IPS-18a (cell line): ENCODE measurements at regions not wholly inside any gene's neighbourhood (a gene's known extent, or its start where the extent isn't known, plus 50 kb on each side); places are given as distances from the start of the nearest gene placed in this dataset.

Source experiments
- H3K27ac ChIP-seq: one replicate; pipeline ENCODE4 v1.5.1; 2013; ENCODE audit warnings: low read length
- H3K27me3 ChIP-seq: one replicate; pipeline ENCODE4 v1.6.1; 2013; ENCODE audit warnings: mild to moderate bottlenecking, low read length; ENCODE audit not compliant: control insufficient read depth, insufficient read depth
- H3K36me3 ChIP-seq: one replicate; pipeline ENCODE4 v1.6.1; 2013; ENCODE audit warnings: low read depth, low read length; ENCODE audit not compliant: control insufficient read depth
- H3K4me1 ChIP-seq: one replicate; pipeline ENCODE4 v1.6.1; 2013; ENCODE audit warnings: low read depth, low read length; ENCODE audit not compliant: control insufficient read depth
- H3K4me3 ChIP-seq: one replicate; pipeline ENCODE4 v1.5.1; 2013; ENCODE audit warnings: low read length
- H3K9ac ChIP-seq: one replicate; pipeline ENCODE4 v1.6.1; 2013; ENCODE audit warnings: mild to moderate bottlenecking, low read length, moderate library complexity
- H3K9me3 ChIP-seq: one replicate; pipeline ENCODE4 v1.6.1; 2013; ENCODE audit warnings: low read depth, low read length; ENCODE audit not compliant: control insufficient read depth

DNA sequence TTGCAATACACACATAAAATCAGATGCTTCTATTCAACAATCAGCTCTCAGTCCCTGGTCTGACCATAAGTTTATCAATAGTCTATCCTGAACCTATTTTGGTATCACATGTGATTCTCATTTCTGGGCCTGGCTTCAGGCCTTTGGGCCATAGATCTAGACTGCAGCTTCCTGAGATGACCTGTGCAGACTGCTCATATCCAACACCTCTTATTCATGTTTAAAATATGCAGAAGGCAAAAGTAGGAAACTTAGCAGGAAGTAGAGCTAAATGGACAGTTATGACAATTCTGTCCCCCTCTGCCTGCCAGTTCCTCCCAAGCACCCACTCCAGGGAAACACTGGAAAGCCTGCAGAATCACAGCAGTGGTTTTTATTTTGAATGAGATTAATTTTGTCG lies 53.3 kb downstream of the C7orf25 start:
- Histone ChIP-seq H3K9me3 (no peaks in the 10 kb centered on the region), H3K36me3 (no peaks in the 10 kb centered on the region), H3K27me3 (no peaks in the 10 kb centered on the region), H3K4me3 (no peak overlapping the region), H3K4me1 (no peaks in the 10 kb centered on the region), H3K27ac (no peak overlapping the region), H3K9ac (no peak overlapping the region)

DNA sequence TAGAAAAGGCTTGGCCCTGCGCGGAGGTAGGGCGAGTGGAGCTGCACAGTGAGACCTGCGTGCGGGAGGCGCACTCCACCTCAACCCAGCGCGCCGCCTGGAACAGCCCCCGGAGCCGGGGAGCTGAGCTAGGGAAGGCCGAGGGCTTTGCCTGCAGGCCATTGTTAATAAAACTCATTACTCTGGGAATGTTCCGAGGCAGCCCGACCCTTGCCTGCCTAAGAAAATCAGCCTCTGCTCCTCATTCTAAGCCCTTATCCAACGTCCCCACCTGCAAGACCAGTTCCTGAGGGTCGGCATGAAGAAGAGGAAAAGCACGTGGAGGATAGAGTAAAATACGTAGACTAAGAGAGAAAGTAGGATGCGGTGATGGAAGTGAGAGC lies 55.3 kb downstream of the C7orf25 start:
- H3K4me3 ChIP-seq = no peak overlapping the region
- H3K36me3 ChIP-seq = no peaks in the 10 kb centered on the region
- H3K27me3 ChIP-seq = no peaks in the 10 kb centered on the region
- no peak overlapping the region for H3K27ac ChIP-seq
- H3K9me3 ChIP-seq = no peaks in the 10 kb centered on the region
- no peak overlapping the region for H3K9ac ChIP-seq
- H3K4me1 ChIP-seq = no peaks in the 10 kb centered on the region

DNA sequence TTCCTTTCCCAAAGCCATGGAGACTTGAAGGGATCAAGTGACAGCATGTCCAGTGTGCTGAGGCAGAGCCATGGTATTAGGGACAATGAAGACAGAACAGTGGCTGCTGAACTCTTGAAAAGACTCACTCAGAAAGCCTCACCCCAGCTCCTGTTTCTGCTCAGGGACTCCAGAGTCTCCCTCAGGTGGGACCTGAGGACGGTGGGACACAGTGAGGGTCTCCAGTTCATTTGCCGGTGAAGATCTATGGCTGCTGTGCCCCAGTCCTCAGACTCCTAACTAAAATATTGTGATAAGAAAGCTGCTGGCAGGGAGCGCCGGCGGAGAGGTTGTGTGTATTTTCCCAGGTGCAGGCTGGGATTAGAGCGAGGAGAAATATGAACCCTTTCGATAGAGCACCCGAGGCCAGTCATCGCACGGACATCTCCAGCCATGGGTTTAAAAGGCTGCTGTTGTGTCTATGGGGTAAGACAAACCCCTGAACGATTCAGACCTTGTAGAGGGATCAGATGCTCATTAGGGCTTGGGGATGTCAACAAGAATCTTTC lies 57.2 kb downstream of the C7orf25 start:
- H3K9ac ChIP-seq = no peak overlapping the region
- H3K27ac ChIP-seq = no peak overlapping the region
- H3K4me1 ChIP-seq = no peaks in the 10 kb centered on the region

DNA sequence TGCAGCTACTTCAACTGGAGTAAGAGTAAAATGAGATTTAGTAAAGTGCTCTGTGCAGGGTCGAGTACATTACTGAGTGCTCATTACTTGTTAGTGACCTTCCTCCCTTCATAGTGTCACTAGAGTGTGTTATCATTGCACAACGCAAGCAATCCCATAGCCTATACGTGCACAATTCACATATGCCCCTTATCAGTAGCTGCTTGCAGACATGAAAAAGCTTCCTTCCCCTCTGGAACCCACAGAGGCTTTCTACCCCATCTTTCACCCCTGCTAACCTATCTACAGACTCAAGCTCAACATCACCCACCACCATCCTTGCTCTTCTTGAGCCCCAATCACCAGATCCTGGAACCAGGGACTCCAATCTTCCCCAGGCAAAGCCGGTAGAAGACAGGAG lies 59.3 kb downstream of the C7orf25 start:
- Histone ChIP-seq H3K4me3 (no peak overlapping the region), H3K27ac (no peak overlapping the region), H3K9me3 (no peaks in the 10 kb centered on the region), H3K36me3 (no peaks in the 10 kb centered on the region), H3K27me3 (no peaks in the 10 kb centered on the region), H3K4me1 (no peaks in the 10 kb centered on the region), H3K9ac (no peak overlapping the region)

More for the DNA sequence above, 57.2 kb downstream of the C7orf25 start:
- Histone ChIP-seq H3K36me3 (no peaks in the 10 kb centered on the region), H3K9me3 (no peaks in the 10 kb centered on the region), H3K27me3 (no peaks in the 10 kb centered on the region), H3K4me3 (no peak overlapping the region)

DNA sequence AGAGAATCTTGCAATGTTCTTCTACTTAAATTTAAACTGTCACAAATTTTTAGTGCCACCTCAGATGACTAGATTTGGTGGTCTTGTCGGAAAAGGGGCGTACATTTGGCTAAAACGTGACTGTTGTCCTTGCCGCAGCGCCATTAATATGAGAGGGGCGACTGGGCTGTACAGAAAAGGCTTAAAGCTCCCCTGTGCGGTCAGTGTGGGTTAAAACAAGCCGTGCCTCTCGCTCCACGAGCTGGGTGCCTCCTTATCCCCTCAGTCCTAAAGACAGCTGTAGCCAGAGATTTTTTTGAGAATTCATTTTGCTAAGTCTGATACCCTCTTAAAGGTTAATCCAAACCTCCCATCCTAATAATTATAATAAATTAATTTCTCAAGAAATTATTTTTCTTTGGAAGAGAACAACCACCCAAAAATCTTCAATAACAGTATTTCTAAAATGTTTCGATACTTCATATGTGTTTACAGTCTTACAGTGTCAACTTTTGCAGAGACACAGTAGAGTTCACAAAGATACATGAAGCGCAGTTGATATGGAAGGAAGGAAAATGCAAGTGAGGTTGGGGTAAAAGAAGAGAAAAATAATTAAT lies 68.6 kb downstream of the C7orf25 start:
- no peaks in the 10 kb centered on the region for H3K9me3 ChIP-seq
- H3K9ac ChIP-seq = no peak overlapping the region
- no peak overlapping the region for H3K4me3 ChIP-seq
- no peaks in the 10 kb centered on the region for H3K27me3 ChIP-seq
- no peaks in the 10 kb centered on the region for H3K4me1 ChIP-seq
- H3K27ac ChIP-seq = no peak overlapping the region
- H3K36me3 ChIP-seq = no peaks in the 10 kb centered on the region

DNA sequence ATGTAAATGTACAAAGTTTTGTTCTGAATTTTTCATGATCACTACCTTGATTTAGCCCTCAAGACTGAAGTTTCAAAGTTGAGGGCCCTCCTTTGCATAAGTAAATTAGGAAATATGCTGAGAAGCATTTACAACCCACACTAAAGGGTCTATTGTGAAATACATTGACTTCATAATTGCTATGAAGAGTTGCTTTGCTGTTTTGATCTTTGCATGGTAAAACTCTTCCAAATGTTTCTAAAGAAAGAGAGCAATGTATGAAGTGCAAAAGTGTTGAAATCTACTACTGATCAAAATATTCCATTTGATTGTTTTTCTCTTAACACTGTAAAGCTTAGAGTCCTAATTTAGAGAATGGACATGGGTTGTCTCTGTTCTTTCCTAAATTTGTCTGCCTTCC lies 77.2 kb downstream of the C7orf25 start:
- no peaks in the 10 kb centered on the region for H3K27me3 ChIP-seq
- no peak overlapping the region for H3K27ac ChIP-seq
- no peak overlapping the region for H3K9ac ChIP-seq

DNA sequence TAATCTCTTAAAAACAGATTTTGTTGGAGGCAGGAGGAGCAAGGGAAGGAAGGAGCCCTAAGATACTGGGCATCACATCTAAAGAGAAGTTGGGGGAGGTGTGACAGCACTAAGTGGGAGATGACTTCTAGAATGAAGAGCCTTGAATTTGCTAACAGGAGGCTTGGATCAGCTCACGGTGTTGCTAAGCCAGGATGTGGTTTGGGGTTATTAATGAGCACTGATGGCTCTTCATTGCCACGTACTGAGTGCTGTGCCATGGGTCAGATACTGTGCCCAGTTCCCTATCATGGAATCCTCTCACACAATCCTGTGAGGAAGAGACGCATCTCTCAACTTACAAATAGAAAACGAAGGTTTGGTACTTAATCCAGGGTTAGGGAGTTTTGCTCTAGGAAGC lies 78.5 kb downstream of the C7orf25 start:
- no peaks in the 10 kb centered on the region for H3K9me3 ChIP-seq
- no peaks in the 10 kb centered on the region for H3K4me1 ChIP-seq
- H3K27me3 ChIP-seq = no peaks in the 10 kb centered on the region
- no peaks in the 10 kb centered on the region for H3K36me3 ChIP-seq
- no peak overlapping the region for H3K9ac ChIP-seq
- H3K27ac ChIP-seq = no peak overlapping the region
- H3K4me3 ChIP-seq = no peak overlapping the region

More for the DNA sequence above, 77.2 kb downstream of the C7orf25 start:
- H3K9me3 ChIP-seq = no peaks in the 10 kb centered on the region
- no peaks in the 10 kb centered on the region for H3K36me3 ChIP-seq
- no peaks in the 10 kb centered on the region for H3K4me1 ChIP-seq
- H3K4me3 ChIP-seq = no peak overlapping the region

DNA sequence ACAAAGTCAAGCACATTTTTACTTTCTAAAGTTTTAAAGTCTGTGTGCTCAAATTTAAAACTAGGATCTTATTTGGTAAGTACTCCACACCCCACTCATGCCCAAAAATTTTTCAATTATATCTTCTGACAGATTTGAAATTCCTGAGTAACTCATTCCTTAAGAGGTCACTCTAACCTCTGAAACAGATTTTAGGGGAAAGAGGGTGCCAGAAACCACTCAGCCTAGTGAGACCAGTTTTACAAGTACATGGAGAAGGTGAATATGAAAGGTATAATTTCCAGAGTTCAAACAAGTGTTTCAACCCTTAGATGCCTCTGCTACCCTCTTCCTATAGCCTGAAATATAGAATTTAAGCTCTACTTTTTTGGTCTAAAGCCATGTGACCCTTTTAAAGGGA lies 79.2 kb downstream of the C7orf25 start:
- no peaks in the 10 kb centered on the region for H3K27me3 ChIP-seq
- H3K9ac ChIP-seq = no peak overlapping the region
- H3K4me3 ChIP-seq = no peak overlapping the region
- no peak overlapping the region for H3K27ac ChIP-seq
- H3K36me3 ChIP-seq = no peaks in the 10 kb centered on the region
- no peaks in the 10 kb centered on the region for H3K4me1 ChIP-seq
- H3K9me3 ChIP-seq = no peaks in the 10 kb centered on the region

DNA sequence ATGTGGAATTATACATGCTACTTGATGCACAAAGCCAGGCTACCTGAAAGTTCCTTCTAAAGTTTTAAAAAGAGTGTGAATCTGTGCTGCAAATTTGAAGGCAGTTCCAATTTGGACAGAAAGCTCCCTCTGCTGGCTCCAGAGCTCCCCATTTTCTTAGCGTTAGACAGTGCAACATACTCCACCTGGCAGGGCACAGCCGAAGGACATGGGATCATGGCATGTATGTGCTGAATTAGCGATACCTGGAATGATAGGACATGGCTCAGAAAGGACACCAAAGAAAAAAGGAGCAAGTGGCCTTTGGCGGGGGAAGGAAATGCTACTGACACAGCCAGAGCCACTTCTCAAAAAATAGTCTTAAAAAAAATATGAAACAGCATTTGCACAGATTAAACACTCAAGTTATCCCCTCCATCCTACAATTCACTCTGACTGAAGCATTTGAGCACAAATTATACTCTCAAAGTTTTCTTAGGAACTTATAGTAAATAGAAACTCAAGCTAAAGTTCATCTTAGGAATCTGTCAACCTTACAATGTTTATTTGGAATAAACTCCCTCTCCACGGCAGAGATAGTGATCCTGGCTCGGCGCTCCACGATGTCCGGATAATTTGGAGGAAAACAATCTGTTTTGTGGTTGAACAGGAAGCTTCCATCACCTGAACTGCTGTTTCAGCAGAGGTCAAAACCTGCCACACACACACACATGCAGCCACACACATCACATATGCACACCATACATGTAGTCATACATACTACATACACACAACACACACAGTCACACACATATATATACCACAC lies 80.0 kb downstream of the C7orf25 start:
- Histone ChIP-seq H3K4me3 (no peak overlapping the region), H3K9me3 (no peaks in the 10 kb centered on the region), H3K27ac (no peak overlapping the region), H3K9ac (no peak overlapping the region), H3K4me1 (no peaks in the 10 kb centered on the region), H3K27me3 (no peaks in the 10 kb centered on the region), H3K36me3 (no peaks in the 10 kb centered on the region)

DNA sequence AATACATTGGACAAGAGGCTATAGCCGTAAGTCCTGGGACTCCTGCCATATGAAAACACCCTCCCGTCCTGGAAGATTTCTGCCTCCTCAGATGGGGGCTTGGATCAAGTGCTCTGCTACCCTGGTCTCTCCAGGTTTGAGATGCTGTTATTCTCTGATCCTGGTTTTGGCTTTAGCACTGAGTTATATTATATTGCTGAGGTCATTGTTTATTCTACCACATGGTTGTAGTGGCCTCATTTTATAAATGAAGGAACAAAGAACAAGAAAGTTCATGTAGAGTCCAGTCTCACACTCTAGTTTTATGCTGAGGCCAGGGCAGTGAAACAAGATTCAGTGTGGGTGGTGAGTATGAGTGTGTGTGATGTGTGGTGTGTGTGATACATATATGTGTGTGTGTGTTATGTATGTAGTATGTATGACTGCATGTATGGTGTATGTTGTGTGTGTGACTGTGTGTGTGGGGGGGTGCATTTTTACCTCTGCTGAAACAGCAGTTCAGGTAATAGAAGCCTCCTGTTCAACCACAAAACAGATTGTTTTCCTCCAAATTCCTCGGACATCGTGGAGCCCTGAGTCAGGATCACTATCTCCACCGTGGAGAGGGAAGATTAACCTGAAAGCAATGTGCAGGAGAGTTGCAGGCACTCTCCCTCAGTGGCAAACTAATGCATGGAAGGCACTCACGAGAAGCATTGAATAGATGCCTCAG lies 80.7 kb downstream of the C7orf25 start:
- Histone ChIP-seq H3K27ac (no peak overlapping the region), H3K27me3 (no peaks in the 10 kb centered on the region), H3K4me3 (no peak overlapping the region), H3K4me1 (no peaks in the 10 kb centered on the region), H3K9me3 (no peaks in the 10 kb centered on the region), H3K9ac (no peak overlapping the region), H3K36me3 (no peaks in the 10 kb centered on the region)

DNA sequence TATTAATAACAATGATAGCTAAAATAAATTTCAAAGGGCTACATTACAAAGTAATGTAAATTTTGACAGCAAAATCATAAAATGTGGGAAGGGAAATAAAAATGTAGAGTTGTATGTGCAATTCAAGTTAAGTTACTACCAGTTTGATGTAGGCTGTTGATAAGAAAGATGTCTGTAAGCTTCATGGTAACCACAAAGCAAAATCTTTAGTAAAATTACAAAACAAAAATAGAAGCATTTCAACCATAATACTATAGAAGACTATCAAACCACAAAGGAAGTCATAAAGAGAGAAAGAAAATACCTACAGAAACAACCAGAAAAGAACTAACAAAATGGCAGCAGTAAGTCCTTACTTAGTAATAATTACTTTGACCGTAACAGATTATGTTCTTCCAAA lies 99.1 kb downstream of the C7orf25 start:
- no peaks in the 10 kb centered on the region for H3K9me3 ChIP-seq
- no peaks in the 10 kb centered on the region for H3K4me1 ChIP-seq
- no peak overlapping the region for H3K27ac ChIP-seq
- no peak overlapping the region for H3K9ac ChIP-seq
- H3K4me3 ChIP-seq = no peak overlapping the region
- H3K27me3 ChIP-seq = no peaks in the 10 kb centered on the region
- H3K36me3 ChIP-seq = no peaks in the 10 kb centered on the region
